Neural cell (in vitro differentiated cells): ENCODE measurements at regions not wholly inside any gene's neighbourhood (a gene's known extent, or its start where the extent isn't known, plus 50 kb on each side); places are given as distances from the start of the nearest gene placed in this dataset.
A peak's percentile ranks its signal among the peaks of the same experiment; 100 is the strongest.
"Not testable (repeated sequence)": the region's sequence is repeated elsewhere in the genome, so short reads cannot be mapped to it uniquely, and the experiment has no call there.

Source experiments
- H2AFZ ChIP-seq: fragments of 200-600, 300-800 bp; sonication (generic), shearing (Covaris generic); 2 replicates; pipeline ENCODE4 v1.6.0; 2014; ENCODE audit warnings: low read depth, mild to moderate bottlenecking, antibody characterized with exemption, low read length, moderate library complexity
- H3F3A ChIP-seq: fragments of 200-600 bp; shearing (Covaris generic); 2 replicates; pipeline ENCODE4 v1.6.1; 2016; ENCODE audit warnings: mild to moderate bottlenecking, moderate library complexity, mixed read lengths, antibody characterized with exemption, low read length; ENCODE audit not compliant: insufficient read depth, poor library complexity, severe bottlenecking
- H3K27ac ChIP-seq: fragments of 200-600, 300-800 bp; sonication (generic), shearing (Covaris generic); 2 replicates; pipeline ENCODE4 v1.5.1; 2014; ENCODE audit warnings: mild to moderate bottlenecking, low read length, moderate library complexity
- H3K27me3 ChIP-seq: fragments of 300-800, 200-600 bp; sonication (generic), shearing (Covaris generic); 2 replicates; pipeline ENCODE4 v1.6.0; 2014; ENCODE audit warnings: mild to moderate bottlenecking, low read depth, low read length, moderate library complexity; ENCODE audit not compliant: insufficient read depth
- H3K36me3 ChIP-seq: fragments of 300-800, 200-600 bp; sonication (generic), shearing (Covaris generic); 2 replicates; pipeline ENCODE4 v1.5.1; 2014; ENCODE audit warnings: mild to moderate bottlenecking, antibody characterized with exemption, low read length, moderate library complexity; ENCODE audit not compliant: insufficient read depth
- H3K4me2 ChIP-seq: fragments of 300-800, 200-600 bp; sonication (generic), shearing (Covaris generic); 2 replicates; pipeline ENCODE4 v1.6.0; 2014; ENCODE audit warnings: mild to moderate bottlenecking, low read length
- H3K4me3 ChIP-seq: fragments of 300-800, 200-600 bp; sonication (generic), shearing (Covaris generic); 2 replicates; pipeline ENCODE4 v1.5.1; 2014; ENCODE audit warnings: mild to moderate bottlenecking, low read length, moderate library complexity
- H3K79me2 ChIP-seq: fragments of 200-600 bp; shearing (Covaris generic); replicated peaks from 2 replicates; pipeline ENCODE4 v1.6.0; 2014; ENCODE audit warnings: mild to moderate bottlenecking, low read length, moderate library complexity; ENCODE audit not compliant: insufficient read depth
- H3K9ac ChIP-seq: fragments of 300-800, 200-600 bp; sonication (generic), shearing (Covaris generic); 2 replicates; pipeline ENCODE4 v1.6.1; 2016; ENCODE audit warnings: mild to moderate bottlenecking, low read length, mixed read lengths
- H3K9me2 ChIP-seq: fragments of 200-600 bp; shearing (Covaris generic); 2 replicates; pipeline ENCODE4 v1.6.1; 2016; ENCODE audit warnings: mild to moderate bottlenecking, low read length, mixed read lengths; ENCODE audit not compliant: insufficient read depth
- H3K9me3 ChIP-seq: fragments of 200-600, 300-800 bp; sonication (generic), shearing (Covaris generic); 2 replicates; pipeline ENCODE4 v1.6.1; 2016; ENCODE audit warnings: mild to moderate bottlenecking, mixed run types, low read length, moderate library complexity, mixed read lengths
- H4K20me1 ChIP-seq: fragments of 200-600 bp; shearing (Covaris generic); 2 replicates; pipeline ENCODE4 v1.6.1; 2016; ENCODE audit warnings: mild to moderate bottlenecking, mixed run types; ENCODE audit not compliant: insufficient read depth
- CTCF ChIP-seq: fragments of 450-650 bp; IDR thresholded peaks from 2 replicates; pipeline ENCODE4 v1.5.1; 2014; ENCODE audit warnings: antibody characterized with exemption, mild to moderate bottlenecking, moderate library complexity; ENCODE audit not compliant: poor library complexity, severe bottlenecking
- EP300 ChIP-seq: fragments of 450-650 bp; conservative IDR thresholded peaks from 2 replicates; pipeline ENCODE4 v1.6.1; 2014; ENCODE audit warnings: antibody characterized with exemption, mild to moderate bottlenecking, moderate library complexity; ENCODE audit not compliant: poor library complexity, severe bottlenecking
- EZH2 ChIP-seq: fragments of 200-600, 300-800 bp; shearing (Covaris generic), sonication (generic); IDR thresholded peaks from 2 replicates; pipeline ENCODE4 v1.6.1; 2014; ENCODE audit warnings: antibody characterized with exemption, low read length, borderline replicate concordance, mild to moderate bottlenecking; ENCODE audit not compliant: insufficient read depth, poor library complexity, severe bottlenecking
- MXI1 ChIP-seq: fragments of 450-650 bp; conservative IDR thresholded peaks from 2 replicates; pipeline ENCODE4 v1.6.1; 2014; ENCODE audit warnings: antibody characterized with exemption, mild to moderate bottlenecking; ENCODE audit not compliant: poor library complexity, severe bottlenecking
- POLR2AphosphoS5 ChIP-seq: IDR thresholded peaks from 2 replicates; pipeline ENCODE4 v1.6.1; 2012
- RAD21 ChIP-seq: fragments of 450-650 bp; conservative IDR thresholded peaks from 2 replicates; pipeline ENCODE4 v1.6.1; 2014; ENCODE audit warnings: antibody characterized with exemption, mild to moderate bottlenecking, moderate library complexity
- SMC3 ChIP-seq: fragments of 450-650 bp; conservative IDR thresholded peaks from 2 replicates; pipeline ENCODE4 v1.6.1; 2014; ENCODE audit warnings: antibody characterized with exemption, mild to moderate bottlenecking, moderate library complexity; ENCODE audit not compliant: poor library complexity
- TAF1 ChIP-seq: IDR thresholded peaks from 2 replicates; pipeline ENCODE4 v1.6.1; 2012; ENCODE audit warnings: low read depth
- small RNA-seq, 3 experiments: library from RNA; depleted of rRNA; stranded (forward); fragments of <200 nt; gene quantifications; one replicate each; pipeline ENCODE3, GENCODE V24; 2012
- TF ChIP-seq, protein P1 (sequence below): IDR thresholded peaks from 2 replicates; pipeline ENCODE4 v1.6.1; 2012; ENCODE audit warnings: borderline replicate concordance

DNA sequence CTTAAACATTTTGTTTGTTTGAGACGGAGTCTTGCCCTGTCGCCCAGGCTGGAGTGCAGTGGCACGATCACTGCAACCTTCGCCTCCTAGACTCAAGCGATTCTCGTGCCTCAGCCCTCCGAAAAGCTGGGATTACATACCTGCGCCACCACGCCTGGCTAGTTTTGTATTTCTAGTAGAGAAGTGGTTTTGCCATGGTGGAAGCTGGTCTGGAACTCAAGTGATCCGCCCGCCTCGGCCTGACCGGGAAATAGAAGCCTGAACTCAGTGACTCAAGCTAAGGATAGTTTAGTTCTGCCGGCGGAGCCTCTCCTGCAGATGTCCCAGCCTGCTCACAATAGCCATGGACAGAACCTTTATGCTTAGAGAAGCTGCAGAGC is 53.0 kb upstream of the ZNF254 start:
- Histone ChIP-seq H3K27ac (peak overlapping the region; percentile 99), H3K9me3 (peaks cover 9% of the 10 kb centered on the region), H3K36me3 (peaks cover 14% of the 10 kb centered on the region), H3K9ac (peak overlapping the region; percentile 98), H3K4me2 (peak overlapping the region; percentile 84), H3K9me2 (no peaks in the 10 kb centered on the region), H3F3A (no peaks in the 10 kb centered on the region), H2AFZ (peak overlapping the region; percentile 91), H4K20me1 (no peaks in the 10 kb centered on the region), H3K27me3 (no peaks in the 10 kb centered on the region), H3K79me2 (peaks cover 50% of the 10 kb centered on the region), H3K4me3 (peak overlapping the region; percentile 93)
- no peak for TF ChIP-seq POLR2AphosphoS5
- no peak for TF ChIP-seq RAD21
- no peak for TF ChIP-seq SMC3
- no peak for TF ChIP-seq CTCF
- TF ChIP-seq TAF1: no peak
- TF ChIP-seq, protein P1, sequence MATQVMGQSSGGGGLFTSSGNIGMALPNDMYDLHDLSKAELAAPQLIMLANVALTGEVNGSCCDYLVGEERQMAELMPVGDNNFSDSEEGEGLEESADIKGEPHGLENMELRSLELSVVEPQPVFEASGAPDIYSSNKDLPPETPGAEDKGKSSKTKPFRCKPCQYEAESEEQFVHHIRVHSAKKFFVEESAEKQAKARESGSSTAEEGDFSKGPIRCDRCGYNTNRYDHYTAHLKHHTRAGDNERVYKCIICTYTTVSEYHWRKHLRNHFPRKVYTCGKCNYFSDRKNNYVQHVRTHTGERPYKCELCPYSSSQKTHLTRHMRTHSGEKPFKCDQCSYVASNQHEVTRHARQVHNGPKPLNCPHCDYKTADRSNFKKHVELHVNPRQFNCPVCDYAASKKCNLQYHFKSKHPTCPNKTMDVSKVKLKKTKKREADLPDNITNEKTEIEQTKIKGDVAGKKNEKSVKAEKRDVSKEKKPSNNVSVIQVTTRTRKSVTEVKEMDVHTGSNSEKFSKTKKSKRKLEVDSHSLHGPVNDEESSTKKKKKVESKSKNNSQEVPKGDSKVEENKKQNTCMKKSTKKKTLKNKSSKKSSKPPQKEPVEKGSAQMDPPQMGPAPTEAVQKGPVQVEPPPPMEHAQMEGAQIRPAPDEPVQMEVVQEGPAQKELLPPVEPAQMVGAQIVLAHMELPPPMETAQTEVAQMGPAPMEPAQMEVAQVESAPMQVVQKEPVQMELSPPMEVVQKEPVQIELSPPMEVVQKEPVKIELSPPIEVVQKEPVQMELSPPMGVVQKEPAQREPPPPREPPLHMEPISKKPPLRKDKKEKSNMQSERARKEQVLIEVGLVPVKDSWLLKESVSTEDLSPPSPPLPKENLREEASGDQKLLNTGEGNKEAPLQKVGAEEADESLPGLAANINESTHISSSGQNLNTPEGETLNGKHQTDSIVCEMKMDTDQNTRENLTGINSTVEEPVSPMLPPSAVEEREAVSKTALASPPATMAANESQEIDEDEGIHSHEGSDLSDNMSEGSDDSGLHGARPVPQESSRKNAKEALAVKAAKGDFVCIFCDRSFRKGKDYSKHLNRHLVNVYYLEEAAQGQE: no peak
- no peak for TF ChIP-seq MXI1
- no peak for TF ChIP-seq EZH2
- TF ChIP-seq EP300: no peak

- H3K9me3 ChIP-seq, H4K20me1 ChIP-seq, H3K27ac ChIP-seq, H2AFZ ChIP-seq, H3K9ac ChIP-seq, H3K9me2 ChIP-seq, H3K27me3 ChIP-seq, H3F3A ChIP-seq: not testable (repeated sequence)
- peak overlapping the region; percentile 93 for H3K4me3 ChIP-seq
- peaks cover 21% of the 10 kb centered on the region for H3K36me3 ChIP-seq
- H3K4me2 ChIP-seq: peak overlapping the region; percentile 84
- peaks cover 64% of the 10 kb centered on the region for H3K79me2 ChIP-seq
Measured at GRCh38 chr19:24035261-24035880, 51.6 kb upstream of the ZNF254 start.

Small RNA genes lying in the stretch of these regions (small RNA-seq; reads per million reads assigned to genes)
- gene RNA5-8SP4: 0.35 to 1.1 (median 1.1) reads per million in 3 experiments
